Osteoblast (primary cell): ENCODE measurements at regions not wholly inside any gene's neighbourhood (a gene's known extent, or its start where the extent isn't known, plus 50 kb on each side); places are given as distances from the start of the nearest gene placed in this dataset.

Experiments
- DNase-seq: peaks from one replicate; pipeline ENCODE4 v3.0.0; 2011; ENCODE audit warnings: low spot score, mixed read lengths; ENCODE audit not compliant: insufficient read length; ENCODE audit errors: missing footprints
- H2AFZ ChIP-seq: 2 replicates; pipeline ENCODE4 v1.6.0; 2011; ENCODE audit warnings: mild to moderate bottlenecking, low read length
- H3K27ac ChIP-seq: 2 replicates; pipeline ENCODE4 v1.5.1; 2011; ENCODE audit warnings: mild to moderate bottlenecking, low read depth, low read length, moderate library complexity
- H3K27me3 ChIP-seq: 2 replicates; pipeline ENCODE4 v1.6.0; 2012; ENCODE audit warnings: mild to moderate bottlenecking, control low read depth, inconsistent platforms, low read length, moderate library complexity; ENCODE audit not compliant: insufficient read depth
- H3K36me3 ChIP-seq: 2 replicates; pipeline ENCODE4 v1.5.1; 2011; ENCODE audit warnings: mild to moderate bottlenecking, low read length, control low read depth, moderate library complexity; ENCODE audit not compliant: insufficient read depth
- H3K4me1 ChIP-seq: 2 replicates; pipeline ENCODE4 v1.5.1; 2011; ENCODE audit warnings: mild to moderate bottlenecking, low read length, control low read depth, moderate library complexity; ENCODE audit not compliant: insufficient read depth
- H3K4me2 ChIP-seq: 2 replicates; pipeline ENCODE4 v1.6.0; 2011; ENCODE audit warnings: mild to moderate bottlenecking, low read length; ENCODE audit not compliant: insufficient read depth
- H3K4me3 ChIP-seq: fragments of 200-600 bp; sonication (generic); 3 replicates; pipeline ENCODE4 v1.5.1; 2012; ENCODE audit warnings: mild to moderate bottlenecking, low read length, inconsistent platforms; ENCODE audit not compliant: insufficient read depth
- H3K79me2 ChIP-seq: 2 replicates; pipeline ENCODE4 v1.6.0; 2012; ENCODE audit warnings: mild to moderate bottlenecking, low read length, control low read depth, inconsistent platforms; ENCODE audit not compliant: insufficient read depth
- H3K9me3 ChIP-seq: 2 replicates; pipeline ENCODE4 v1.5.1; 2011; ENCODE audit warnings: low read depth, low read length, control low read depth
- H4K20me1 ChIP-seq: 2 replicates; pipeline ENCODE4 v1.6.0; 2012; ENCODE audit warnings: mild to moderate bottlenecking, low read length, control low read depth; ENCODE audit not compliant: insufficient read depth
- TF ChIP-seq, protein P1 (sequence below): IDR thresholded peaks from 2 replicates; pipeline ENCODE4 v1.5.1; 2011; ENCODE audit warnings: mild to moderate bottlenecking, low read depth, low read length, moderate library complexity; ENCODE audit errors: extremely low read depth

DNA sequence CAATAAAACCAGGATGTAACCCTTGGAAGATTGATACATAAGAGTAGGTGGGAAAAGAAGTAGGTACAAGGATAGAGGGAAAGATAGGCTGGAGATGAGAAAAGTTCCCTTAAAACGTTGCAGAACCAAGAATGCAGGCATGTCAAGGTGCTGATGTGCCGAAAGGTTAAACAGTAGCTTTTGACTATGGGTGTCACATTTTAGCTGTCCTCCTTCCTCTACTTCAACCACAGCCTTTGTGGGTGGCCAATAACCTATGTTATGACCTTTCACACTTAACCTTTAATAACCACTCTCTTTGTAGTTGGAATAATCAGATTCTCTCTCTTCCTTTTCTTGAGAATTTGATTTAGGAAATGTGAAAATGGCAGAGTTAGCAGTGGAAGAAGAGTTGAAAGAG lies 184.5 kb upstream of the GAP43 start:
- Histone ChIP-seq H3K4me3 (no peak overlapping the region), H2AFZ (no peak overlapping the region), H3K4me2 (no peak overlapping the region), H4K20me1 (no peaks in the 10 kb centered on the region), H3K27ac (no peak overlapping the region), H3K4me1 (peaks cover 14% of the 10 kb centered on the region), H3K9me3 (no peaks in the 10 kb centered on the region), H3K79me2 (no peaks in the 10 kb centered on the region), H3K27me3 (no peaks in the 10 kb centered on the region), H3K36me3 (no peaks in the 10 kb centered on the region)
- TF ChIP-seq, protein P1, sequence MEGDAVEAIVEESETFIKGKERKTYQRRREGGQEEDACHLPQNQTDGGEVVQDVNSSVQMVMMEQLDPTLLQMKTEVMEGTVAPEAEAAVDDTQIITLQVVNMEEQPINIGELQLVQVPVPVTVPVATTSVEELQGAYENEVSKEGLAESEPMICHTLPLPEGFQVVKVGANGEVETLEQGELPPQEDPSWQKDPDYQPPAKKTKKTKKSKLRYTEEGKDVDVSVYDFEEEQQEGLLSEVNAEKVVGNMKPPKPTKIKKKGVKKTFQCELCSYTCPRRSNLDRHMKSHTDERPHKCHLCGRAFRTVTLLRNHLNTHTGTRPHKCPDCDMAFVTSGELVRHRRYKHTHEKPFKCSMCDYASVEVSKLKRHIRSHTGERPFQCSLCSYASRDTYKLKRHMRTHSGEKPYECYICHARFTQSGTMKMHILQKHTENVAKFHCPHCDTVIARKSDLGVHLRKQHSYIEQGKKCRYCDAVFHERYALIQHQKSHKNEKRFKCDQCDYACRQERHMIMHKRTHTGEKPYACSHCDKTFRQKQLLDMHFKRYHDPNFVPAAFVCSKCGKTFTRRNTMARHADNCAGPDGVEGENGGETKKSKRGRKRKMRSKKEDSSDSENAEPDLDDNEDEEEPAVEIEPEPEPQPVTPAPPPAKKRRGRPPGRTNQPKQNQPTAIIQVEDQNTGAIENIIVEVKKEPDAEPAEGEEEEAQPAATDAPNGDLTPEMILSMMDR: no peak
- no peak for DNase-seq

DNA sequence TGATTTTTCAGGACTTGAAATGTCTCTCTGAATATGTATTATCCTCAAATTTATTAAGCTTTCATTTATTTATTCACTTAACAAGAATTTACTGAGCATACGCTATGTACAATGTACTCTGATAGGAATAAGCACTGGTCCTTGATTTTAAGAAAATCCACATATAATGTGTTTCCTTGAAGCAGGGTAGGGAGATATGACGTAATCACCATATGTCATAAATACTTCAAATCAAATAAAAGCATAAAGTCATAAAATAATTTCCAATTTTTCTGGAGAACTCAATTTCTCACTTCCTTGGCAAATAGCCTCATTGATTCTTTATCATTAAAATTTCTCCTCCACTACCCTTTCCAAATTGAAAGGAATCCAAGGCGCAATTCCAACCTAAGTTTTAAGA lies 177.8 kb upstream of the GAP43 start:
- H3K4me1 ChIP-seq: no peaks in the 10 kb centered on the region
- H3K27ac ChIP-seq: no peak overlapping the region
- H3K79me2 ChIP-seq: no peaks in the 10 kb centered on the region
- no peaks in the 10 kb centered on the region for H4K20me1 ChIP-seq
- H3K9me3 ChIP-seq: no peaks in the 10 kb centered on the region
- no peak overlapping the region for H3K4me2 ChIP-seq
- H3K4me3 ChIP-seq: no peak overlapping the region
- no peaks in the 10 kb centered on the region for H3K27me3 ChIP-seq
- H3K36me3 ChIP-seq: no peaks in the 10 kb centered on the region
- no peak for DNase-seq
- TF ChIP-seq, protein P1: no peak
- H2AFZ ChIP-seq: no peak overlapping the region

DNA sequence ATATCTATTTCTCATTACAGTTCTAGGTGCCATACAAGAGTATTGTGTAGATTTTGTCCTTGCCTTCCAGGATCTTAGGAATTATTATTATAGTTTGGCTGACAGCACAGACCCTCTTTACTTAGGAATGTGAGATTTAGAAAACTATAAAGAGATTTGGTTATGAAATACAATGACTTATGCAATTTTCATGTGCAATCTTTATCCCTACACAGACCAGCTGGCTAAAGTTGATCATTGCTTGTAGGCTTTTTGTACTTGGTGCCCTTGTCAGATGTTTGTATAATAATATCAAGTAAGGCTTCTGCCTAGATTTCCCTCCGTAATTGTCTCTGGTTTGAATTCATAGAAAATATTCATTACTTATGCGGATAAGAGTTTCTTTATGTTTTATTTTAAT lies 174.5 kb upstream of the GAP43 start:
- Histone ChIP-seq H3K9me3 (no peaks in the 10 kb centered on the region), H3K36me3 (no peaks in the 10 kb centered on the region), H3K27me3 (no peaks in the 10 kb centered on the region), H3K79me2 (no peaks in the 10 kb centered on the region), H4K20me1 (no peaks in the 10 kb centered on the region), H2AFZ (no peak overlapping the region), H3K4me1 (no peaks in the 10 kb centered on the region), H3K27ac (no peak overlapping the region), H3K4me2 (no peak overlapping the region), H3K4me3 (no peak overlapping the region)
- no peak for DNase-seq
- TF ChIP-seq, protein P1: no peak

DNA sequence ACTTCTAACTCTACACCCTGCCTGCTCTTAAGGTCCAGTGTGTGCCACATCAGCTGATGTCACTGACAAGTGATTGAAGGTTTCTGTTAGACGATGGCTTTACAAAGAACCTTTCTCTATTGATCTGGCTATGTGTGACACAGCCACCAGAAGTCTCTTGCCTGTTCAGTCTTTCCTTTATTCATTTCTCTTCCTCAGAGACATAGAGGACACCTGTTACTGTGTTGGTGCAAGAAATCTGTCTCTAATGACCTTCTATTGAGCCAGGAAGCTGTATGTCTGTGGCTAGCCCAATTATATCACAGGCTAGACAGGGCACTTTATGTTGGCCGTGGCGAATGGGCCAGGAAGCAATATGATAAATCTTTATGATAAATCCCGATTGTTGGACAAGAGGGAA lies 173.3 kb upstream of the GAP43 start:
- H3K27me3 ChIP-seq: no peaks in the 10 kb centered on the region
- no peaks in the 10 kb centered on the region for H3K9me3 ChIP-seq
- H3K4me1 ChIP-seq: no peaks in the 10 kb centered on the region
- no peak for DNase-seq
- H3K79me2 ChIP-seq: no peaks in the 10 kb centered on the region
- no peak overlapping the region for H3K4me3 ChIP-seq
- H3K36me3 ChIP-seq: no peaks in the 10 kb centered on the region
- no peak overlapping the region for H3K4me2 ChIP-seq
- H3K27ac ChIP-seq: no peak overlapping the region
- TF ChIP-seq, protein P1: no peak
- no peaks in the 10 kb centered on the region for H4K20me1 ChIP-seq
- no peak overlapping the region for H2AFZ ChIP-seq
